Mammary epithelial cell (primary cell): ENCODE measurements at regions not wholly inside any gene's neighbourhood (a gene's known extent, or its start where the extent isn't known, plus 50 kb on each side); places are given as distances from the start of the nearest gene placed in this dataset.

Experiments
- EZH2 ChIP-seq: IDR thresholded peaks from 2 replicates; pipeline ENCODE4 v1.6.1; 2012; ENCODE audit warnings: low read length, inconsistent platforms, borderline replicate concordance
- TF ChIP-seq, protein P1 (sequence below), 2 donors: IDR thresholded peaks in 1 of 2; conservative IDR thresholded peaks in 1 of 2; 2 replicates each; pipeline ENCODE4 v1.5.1; 2011 to 2012; ENCODE audit warnings: inconsistent platforms in 2 of 2, low read length in 2 of 2, mild to moderate bottlenecking in 2 of 2, control low read depth in 1 of 2, low read depth in 1 of 2; ENCODE audit not compliant: insufficient read depth in 1 of 2; ENCODE audit errors: extremely low read depth in 1 of 2

- TF ChIP-seq EZH2, result no peak
- TF ChIP-seq, protein P1, sequence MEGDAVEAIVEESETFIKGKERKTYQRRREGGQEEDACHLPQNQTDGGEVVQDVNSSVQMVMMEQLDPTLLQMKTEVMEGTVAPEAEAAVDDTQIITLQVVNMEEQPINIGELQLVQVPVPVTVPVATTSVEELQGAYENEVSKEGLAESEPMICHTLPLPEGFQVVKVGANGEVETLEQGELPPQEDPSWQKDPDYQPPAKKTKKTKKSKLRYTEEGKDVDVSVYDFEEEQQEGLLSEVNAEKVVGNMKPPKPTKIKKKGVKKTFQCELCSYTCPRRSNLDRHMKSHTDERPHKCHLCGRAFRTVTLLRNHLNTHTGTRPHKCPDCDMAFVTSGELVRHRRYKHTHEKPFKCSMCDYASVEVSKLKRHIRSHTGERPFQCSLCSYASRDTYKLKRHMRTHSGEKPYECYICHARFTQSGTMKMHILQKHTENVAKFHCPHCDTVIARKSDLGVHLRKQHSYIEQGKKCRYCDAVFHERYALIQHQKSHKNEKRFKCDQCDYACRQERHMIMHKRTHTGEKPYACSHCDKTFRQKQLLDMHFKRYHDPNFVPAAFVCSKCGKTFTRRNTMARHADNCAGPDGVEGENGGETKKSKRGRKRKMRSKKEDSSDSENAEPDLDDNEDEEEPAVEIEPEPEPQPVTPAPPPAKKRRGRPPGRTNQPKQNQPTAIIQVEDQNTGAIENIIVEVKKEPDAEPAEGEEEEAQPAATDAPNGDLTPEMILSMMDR (conservative IDR thresholded peaks at IDR 0.05 in 1 of 2, IDR thresholded peaks at IDR 0.05 in 1 of 2; ENCODE audit: extremely low read depth in 1 of 2, insufficient read depth in 1 of 2, low read depth in 1 of 2, low read length in 2 of 2), result no peak
Observed at GRCh38 chr6:97702248-97702647, 419.2 kb upstream of the MMS22L start.
